ENCODE measurements at regions not wholly inside any gene's neighbourhood (a gene's known extent, or its start where the extent isn't known, plus 50 kb on each side); places are given as distances from the start of the nearest gene placed in this dataset.

DNA sequence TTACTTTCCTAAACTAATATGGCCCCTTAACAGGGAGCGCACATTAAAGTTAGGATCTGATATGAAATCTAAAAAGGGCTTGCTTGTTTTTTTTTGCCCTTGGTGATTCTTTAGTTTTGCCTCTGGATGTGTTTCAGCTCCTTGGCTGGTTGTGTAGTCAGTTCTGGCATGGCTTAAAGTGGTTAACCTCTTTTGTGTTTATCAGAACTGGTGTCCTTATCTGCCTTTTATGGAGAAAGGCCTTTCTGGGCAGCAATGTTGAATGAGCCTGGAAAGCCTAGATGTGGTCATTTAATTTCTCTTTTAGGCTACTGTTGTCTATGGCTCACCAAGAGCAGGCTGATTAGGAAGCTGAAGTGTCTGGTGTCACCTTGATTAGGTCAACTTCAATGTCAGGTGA, 254.5 kb upstream of the ROPN1 start:
- DNase-seq (ENCODE audit: low read depth), result no peak

DNA sequence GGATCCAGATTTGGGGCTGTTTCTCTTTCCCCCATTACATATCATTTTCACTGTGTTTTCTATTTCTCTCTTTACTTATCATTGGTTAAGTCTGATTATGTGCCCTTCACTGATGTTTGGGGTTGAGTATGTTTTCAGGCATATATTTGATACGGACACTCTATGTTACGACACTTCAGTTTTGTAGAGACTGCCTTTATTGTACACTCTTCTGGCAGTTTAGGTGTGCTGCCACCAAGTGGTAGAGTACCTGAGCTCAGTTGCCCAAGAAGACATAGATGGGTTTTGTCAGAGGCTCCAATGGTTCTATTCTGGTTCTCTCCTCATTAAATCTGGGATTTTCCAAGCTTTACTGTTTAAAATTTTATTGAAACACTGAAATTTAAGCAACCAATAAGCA, 255.0 kb upstream of the ROPN1 start:
- DNase-seq (ENCODE audit: low read depth), result peak; percentile 32

DNA sequence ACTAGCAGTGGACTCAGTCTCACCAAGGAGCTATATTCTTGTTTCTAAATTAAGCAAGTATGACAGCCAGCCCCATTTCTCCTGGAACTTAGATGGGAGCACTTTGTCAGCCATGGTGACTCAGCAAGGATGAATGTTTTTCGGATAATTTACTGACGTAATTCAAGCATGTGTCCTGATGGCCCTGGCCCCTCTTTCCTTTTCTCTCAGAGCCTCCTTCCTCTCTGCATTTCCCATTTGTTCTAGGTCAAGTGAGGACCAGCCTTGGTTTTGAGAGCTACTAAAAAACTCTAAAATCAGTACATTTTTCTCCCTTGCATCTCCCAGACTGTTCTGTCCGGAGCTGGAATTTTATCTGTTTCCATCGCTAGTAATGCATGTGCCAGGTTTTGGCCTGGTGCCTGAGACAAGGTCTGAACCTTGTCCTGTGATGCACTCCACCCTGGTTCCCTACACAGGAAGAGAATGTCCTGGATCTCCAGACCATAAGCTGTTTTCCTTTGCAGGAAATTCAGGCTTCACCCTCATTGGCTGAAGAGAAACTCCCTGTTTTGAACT, 256.6 kb upstream of the ROPN1 start:
- peak; percentile 83 for DNase-seq (ENCODE audit: low read depth)

DNA sequence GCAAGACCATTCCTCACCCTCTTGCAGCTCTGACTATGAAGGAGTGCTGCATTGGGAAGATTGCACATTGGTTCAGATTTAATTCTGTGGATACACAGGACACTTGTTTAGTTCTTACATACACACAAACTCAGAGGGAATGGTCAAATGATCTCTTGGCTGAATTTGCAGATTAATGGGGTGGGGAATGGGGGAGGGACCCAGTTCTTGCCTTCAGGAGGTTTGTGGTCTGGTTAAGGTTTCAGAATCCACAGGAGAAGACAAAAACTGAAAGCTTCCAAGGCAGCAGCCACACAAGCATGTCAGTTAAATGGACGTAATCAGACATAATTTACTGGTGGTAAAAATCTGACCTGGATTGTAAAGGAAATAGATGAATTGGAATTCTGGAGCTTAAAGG, 257.1 kb upstream of the ROPN1 start:
- DNase-seq (ENCODE audit: low read depth), result no peak

DNA sequence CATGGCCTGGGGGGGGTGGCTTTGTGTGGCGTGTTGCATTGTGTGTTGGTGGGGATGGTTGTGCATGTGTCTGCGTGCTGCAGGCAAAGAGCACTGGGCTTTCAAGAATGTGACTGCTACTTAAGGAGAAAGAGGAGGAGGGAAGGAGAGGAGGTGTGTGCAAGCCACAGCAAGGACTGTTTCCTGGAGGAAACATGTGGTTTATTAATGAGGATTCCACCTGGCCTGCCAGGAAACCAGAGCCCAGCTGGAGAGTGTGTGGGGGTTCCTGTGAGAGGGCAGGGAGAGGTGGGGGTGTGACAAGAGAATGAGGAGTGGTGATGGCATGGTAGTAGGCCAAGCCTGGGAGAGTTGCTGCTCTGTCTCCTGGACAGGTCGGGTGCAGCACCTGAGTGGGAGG, 258.1 kb upstream of the ROPN1 start:
- DNase-seq (ENCODE audit: low read depth), result no peak

DNA sequence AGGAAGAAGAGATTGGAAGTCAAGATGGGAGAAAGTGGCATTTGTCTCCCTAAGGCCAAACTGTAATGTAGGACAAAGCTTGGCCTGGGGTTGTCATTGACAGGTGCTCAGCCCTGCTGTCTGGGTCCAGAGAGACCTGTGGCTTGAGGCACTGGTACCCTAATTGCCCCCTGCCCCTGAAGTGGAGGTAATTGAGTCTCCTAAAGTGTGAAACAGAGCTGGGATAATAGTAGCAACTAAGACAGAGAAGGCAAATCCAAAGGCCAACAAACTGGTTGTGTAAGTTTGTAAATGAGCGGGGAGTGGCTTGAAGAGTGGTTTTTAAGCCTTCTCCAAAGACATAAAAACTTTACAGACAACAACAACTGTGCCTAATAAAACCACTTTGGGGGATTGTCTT, 264.2 kb upstream of the ROPN1 start:
- DNase-seq (ENCODE audit: low read depth), result no peak

DNA sequence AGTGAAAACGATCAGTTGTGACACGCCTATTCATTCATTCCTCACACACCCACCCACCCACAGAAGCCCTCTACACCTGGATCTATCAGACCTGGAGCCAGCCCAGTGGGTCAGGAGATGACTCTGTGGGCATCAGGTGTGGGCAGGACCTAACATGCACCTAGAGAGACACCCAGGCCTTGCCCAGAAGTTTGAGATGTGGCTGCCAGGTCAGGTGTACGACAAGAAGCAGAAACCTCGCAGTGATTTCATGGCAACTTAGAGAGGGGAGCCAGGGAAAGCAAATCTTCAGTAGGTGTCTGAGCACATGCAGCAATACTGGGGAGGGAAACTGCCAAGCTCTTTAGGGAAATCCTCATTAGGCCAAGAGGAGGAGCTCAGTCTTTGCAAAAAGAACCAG, 264.7 kb upstream of the ROPN1 start:
- no peak for DNase-seq (ENCODE audit: low read depth)

DNA sequence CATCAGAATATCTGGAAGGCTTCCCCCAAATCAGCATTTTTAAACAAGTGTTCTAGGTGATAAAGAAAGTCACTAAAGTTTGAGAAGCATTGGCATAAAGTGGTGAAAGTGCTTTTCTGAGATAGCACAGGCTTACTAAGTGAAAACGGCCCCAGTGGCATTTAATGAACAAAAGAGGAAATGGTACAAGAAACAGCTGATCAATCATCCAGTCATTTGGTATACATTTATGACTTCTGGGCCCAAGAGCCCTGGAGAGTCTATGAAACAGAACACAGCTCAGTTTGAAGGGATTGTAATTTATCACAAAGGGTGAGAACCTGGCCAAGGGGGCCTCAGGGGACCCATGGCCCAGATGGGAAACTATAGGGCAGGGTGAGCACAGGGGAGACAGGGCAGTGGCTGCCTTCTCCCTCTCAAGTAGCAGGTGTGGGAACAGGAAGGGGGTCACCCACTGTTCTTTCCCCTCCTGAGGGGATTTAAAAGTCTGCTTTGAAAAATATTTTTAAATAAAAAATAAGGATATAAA, 265.5 kb upstream of the ROPN1 start:
- no peak for DNase-seq (ENCODE audit: low read depth)

DNA sequence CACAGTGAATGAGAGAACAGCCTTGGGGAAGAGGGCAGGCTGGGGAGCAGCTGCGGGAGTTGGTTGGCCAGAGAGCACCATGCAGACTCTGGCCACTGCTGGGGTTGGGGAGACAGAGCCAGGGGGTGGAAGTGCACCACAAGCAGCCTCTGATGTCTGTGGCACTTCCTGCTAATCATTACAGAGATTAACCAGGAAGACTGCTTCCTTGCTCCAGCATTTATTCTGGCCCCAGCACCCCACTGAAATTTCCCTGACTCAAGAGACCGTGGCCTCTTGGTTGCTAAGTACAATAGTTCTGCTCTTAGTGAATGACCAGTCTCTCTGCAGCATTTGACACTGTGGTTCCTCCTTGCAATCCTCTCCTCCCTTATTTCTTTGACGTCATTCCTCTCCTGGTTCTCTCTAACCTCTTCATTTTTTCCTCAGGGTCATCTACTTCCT, 266.2 kb upstream of the ROPN1 start:
- DNase-seq (ENCODE audit: low read depth), result peak; percentile 8

DNA sequence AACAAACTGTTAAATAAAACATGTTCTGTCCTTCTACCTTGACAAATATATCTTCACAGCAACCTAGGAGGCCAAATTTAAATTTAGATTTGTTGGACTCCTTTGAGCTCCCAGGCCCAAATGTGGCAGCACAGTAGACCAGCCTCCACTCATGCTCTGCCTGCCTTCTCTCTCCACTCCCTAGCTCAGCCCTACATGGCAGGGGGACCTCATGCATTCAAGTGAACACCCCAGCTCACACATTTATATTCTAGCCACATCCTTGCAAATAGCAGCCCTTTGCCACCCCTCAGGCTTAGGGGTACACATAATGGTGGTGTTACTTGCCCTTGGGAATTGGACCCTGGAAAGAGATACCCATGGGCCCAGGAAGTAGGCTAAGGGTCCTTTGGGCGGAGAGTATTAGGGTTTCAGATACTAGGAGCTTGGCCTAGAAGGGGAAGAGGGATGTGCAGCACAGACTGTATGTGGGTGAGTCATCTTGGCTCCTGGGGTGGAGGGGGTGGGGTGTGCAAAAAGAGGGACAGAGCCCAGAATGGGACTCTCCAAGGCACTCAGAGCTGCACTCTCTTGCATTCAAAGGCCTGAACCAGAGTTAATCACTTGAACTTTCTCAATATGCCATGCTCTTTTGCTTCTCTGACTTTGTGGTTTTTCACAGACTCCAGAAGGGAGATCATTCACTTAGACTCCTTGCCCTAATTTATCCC, 268.4 kb upstream of the ROPN1 start:
- peak; percentile 57 for DNase-seq (ENCODE audit: low read depth)

DNA sequence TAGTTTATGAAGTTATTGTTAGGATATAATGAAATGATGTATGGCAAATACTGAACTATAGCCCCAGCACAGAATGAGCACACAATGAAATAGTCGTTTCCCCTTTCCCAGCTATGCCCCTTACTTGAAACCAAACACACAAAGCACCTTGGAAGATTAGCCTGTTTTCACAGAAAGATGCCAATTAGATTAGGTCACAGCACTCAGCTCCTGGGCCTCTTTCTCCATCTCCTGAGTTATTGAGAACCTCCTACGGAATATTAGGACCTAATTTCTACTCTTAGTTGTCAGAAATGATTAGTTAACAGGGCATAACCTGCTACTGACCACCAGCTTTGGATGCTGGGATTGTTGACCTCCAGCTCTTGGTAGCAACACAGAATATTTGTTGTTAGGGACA, 269.4 kb upstream of the ROPN1 start:
- peak; percentile 22 for DNase-seq (ENCODE audit: low read depth)

DNA sequence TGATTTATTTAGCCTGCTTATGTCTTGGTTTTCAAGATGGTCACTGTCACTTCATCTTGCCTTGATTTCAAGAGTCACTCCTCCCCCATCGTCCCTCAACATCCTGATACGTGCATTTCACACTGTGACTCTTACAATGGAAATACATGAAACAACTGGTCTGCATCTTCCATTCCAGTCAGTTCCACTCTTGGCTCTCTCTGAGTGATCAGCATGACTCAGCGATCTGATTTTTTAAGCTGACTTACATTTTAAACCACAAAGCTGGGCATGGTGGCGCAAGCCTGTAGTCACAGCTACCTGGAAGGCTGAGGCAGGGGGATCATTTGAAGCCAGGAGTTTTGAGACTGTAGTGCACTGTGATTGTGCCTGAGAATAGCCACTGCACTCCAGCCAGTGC, 271.2 kb upstream of the ROPN1 start:
- DNase-seq (ENCODE audit: low read depth), result peak; percentile 91

DNA sequence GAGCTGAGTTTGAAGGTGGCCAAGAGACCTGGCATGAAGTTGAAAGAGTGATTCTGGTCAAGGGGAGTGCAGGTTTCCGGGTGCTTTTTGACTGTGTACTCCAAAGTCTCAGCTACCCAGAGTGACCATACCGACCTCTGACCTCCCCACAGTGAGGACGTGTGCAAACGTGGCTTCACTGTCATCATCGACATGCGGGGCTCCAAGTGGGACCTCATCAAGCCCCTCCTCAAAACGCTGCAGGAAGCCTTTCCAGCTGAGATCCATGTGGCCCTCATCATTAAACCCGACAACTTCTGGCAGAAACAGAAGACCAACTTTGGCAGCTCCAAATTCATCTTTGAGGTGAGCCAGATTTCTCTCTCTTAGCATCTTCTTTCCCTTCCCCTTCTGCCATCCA, 272.4 kb upstream of the ROPN1 start:
- DNase-seq (ENCODE audit: low read depth), result no peak

DNA sequence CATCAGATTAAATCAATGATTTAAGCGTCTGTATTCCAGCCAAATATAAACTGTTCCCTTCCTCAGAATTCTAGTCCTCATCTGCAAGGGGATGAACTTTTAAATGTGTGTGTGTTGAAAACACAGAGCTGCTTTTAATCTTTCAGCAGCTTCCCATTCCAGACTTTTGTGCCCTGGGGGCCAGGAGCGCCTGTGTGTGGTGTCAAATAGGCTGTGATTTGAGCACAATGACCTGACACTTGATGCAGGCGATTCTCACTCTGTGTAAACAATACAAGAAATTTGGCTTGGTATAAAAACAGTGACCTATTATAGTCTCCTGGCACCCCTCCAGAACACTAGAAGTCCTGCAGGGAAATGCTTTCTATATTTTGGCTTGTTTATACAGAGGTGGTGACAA, 274.6 kb upstream of the ROPN1 start:
- DNase-seq (ENCODE audit: low read depth), result no peak

DNA sequence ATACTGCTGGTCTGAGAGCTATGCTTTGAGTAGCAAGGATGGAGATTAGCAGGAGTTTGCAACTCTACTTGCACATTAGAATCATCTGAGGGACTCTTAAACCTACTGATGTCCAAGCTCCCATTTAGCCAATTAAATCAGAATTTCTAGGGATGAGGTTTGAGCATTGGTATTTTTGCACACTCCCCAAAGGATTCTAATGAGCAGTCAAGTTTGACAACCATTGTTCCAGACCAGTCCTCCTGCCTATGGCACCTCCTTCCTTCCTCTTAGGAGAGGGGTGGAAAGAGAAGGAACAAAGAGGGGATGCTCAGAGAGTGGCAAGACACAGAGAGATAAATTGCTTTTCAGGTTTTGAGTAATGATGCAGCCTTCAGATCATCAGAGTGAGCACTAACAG, 275.5 kb upstream of the ROPN1 start:
- no peak for DNase-seq (ENCODE audit: low read depth)

DNA sequence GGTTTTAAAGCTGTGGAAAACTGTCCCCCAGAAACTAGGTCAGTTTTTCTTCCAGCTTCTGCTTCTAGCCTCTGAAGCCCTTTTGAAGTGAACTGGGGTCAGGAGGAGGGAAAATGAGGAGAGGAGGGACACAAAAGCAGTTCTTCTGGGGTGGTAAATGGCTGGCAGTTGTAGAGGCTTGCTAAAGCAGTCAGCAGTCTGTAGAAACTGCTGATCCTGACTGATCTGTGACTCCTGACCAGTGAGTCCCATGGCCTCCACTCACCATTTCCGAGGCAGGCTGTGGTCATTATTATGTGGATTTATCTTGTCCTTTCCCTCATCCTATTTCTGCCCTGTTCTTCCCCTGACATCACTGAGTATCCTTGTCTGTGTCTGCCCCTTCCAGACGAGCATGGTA, 276.4 kb upstream of the ROPN1 start:
- no peak for DNase-seq (ENCODE audit: low read depth)

DNA sequence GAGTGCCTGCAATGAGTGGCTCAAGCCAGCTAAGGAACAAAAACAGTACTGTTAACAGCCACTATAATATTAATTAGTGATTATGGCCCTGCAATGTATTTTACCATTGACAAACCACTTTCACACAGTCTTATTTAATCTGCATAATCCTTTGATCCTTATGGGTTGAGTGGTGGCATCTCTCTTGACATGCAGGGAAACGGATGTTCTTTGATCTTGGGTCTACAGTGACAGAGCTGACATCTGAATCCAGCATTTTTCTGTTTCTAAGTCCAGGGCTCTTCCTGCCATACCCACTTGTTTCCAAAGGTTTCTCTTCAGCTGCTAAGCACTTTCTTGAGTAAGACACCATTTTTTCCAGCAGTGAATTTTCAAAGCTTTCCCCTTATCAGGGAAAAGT, 277.7 kb upstream of the ROPN1 start:
- no peak for DNase-seq (ENCODE audit: low read depth)

DNA sequence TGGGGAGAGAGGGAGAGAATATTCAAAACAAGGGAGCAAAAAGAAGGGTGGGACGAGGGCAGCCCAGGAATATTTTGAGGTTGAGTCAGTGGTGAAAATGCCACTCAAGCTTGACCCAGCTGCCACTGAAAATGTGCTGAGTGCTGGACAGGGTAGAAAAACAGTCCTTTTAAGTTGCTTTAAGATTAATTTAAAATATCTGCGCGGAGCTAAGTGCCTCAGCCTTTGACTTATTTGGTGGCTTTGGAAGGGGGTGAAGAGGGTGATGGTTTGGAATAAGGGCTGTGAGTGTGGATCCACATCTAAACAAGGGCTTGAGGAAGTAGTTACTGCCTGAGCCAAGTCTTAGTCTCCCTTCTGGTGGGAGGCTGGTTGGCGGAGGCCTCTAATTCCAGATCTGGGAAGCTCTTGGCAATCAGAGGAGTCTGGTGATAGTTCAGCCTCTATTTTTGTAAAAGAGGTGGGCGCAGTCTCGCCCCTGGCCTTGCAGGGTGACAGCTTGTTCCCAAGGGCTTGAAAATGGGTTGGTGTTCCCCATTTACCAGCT, 280.8 kb upstream of the ROPN1 start:
- DNase-seq (ENCODE audit: low read depth), result no peak

DNA sequence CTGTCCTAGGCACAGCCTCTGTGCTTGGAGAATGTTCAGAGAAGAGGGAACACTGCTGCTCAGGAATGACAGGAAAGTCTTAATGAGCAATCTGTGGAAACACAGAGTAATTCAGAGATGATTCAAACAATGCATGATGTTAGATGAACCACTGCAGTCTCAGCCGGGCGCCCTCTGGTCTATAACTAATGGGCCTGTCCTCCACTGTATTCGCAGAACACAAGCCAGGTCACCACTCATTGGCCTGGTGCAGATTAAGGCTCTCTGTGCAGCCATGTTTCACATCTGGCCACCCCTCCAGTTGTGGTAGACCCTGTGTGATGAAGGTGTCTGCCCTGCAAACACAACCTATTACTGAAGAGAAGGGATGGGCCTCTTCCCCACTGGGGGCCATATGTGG, 281.7 kb upstream of the ROPN1 start:
- DNase-seq (ENCODE audit: low read depth), result no peak

DNA sequence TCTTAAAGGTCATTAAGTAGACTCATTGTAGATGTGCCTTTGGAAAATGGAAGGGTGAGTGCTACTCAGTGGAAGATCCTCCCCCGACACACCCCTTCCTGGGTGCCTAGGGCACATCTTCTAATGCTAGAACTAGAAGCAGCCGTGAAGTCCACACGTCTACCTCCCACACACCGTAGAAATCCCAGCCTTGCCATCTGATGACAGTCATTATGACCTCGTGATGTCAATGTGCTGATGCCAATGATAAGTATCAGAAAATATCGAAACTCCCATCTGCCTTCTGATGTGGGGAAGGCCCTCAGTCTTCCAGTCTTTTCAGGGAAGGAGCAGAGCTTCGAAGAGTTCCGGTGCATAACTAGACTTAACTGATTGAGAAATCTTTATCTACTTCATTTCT, 282.1 kb upstream of the ROPN1 start:
- no peak for DNase-seq (ENCODE audit: low read depth)

DNA sequence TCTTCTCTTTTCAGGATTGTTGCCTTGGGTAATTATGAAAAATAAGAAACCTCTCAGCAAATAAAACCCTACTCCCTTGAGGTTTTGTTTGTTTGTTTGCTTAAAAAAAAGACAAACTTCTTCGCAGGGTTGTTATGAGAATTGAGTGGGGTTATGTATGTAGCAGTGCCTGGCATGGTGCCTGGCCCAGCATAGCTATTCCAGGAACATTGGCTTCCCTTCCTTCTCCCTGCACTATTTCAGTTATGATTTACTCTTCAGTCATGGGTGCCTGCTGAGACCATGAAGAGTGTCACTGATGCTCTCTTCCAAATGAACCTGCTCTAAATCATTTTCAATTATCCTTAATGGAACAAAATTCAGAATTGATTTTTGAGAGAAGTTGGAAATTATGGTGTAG, 283.5 kb upstream of the ROPN1 start:
- no peak for DNase-seq (ENCODE audit: low read depth)

DNA sequence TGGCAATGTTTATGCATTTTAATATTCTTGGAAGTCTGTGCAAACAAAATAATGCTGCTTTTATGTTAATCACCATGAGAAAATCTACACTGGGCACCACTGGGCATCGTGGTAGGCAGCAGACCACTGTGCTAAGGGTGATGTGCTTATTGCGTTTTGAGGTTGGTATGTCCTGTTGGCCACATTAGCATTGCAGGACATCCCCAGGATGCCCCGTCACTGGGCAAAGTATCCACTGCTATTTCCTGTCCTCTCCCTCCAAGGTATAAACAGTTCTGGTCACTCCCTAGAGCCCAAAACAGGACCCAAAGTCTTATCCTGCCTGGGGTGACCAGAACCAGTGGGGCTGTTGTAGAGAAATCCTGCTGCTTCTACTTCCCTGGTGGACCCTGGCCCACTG, 284.2 kb upstream of the ROPN1 start:
- DNase-seq (ENCODE audit: low read depth), result no peak

DNA sequence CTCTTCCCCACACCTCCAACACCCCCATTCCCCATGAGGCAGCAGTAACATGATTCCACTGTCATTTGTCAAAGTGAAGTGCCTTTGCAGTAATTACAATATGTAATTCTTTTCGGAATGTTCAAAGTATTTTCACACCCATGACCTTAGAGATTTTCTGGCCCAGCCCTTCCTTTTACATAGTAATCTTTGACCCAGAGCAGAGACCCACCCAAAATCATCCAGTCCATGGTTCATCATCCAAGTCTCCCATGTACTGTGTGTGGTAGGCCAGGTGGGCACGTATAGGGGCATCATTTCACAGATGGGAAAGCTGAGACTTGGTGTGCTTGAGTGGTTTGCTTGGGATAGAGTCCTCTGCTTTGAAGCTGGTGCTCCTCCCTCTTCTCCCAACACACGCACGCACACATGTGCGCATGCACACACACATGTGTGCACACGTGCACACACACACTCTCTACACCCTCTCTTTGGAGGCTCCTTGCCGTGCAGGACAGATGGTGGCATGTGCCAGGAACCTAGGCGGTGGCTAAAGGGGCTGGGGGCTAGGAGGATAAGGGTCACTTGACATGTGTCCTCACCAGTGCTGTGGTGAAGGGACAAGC, 284.7 kb upstream of the ROPN1 start:
- DNase-seq (ENCODE audit: low read depth), result no peak
